SKM-1 (cell line): ENCODE measurements at regions not wholly inside any gene's neighbourhood (a gene's known extent, or its start where the extent isn't known, plus 50 kb on each side); places are given as distances from the start of the nearest gene placed in this dataset.

Experiments used
- DNase-seq: peaks from one replicate; lab custom pipeline; 2025; ENCODE audit not compliant: unreplicated experiment; lab: John Stamatoyannopoulos, UW

DNA sequence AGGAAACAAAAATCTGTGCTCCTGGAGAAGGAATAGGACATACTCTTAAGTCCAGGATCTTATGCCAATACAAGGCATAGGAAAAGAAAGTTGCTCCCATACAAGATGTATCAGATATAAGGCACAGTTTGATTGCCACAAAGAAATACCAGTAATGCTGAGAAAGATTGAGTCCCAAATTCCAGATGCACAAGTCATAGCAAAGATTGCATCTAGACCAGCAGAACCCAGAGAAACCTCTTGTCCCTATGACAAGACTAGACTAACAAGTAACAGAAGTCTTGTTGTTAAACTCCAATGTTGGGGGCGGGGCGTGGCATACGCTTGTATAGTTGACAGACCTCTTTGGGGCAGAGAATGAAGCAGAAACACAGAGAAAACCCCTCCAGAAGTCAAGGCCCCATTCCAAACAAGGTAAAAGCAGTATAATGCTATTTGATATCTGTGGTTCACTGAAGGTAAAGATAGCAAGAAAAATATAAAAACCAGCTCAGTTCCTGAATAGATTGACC is 671.5 kb upstream of the GRIA3 start:
- no peak for DNase-seq

DNA sequence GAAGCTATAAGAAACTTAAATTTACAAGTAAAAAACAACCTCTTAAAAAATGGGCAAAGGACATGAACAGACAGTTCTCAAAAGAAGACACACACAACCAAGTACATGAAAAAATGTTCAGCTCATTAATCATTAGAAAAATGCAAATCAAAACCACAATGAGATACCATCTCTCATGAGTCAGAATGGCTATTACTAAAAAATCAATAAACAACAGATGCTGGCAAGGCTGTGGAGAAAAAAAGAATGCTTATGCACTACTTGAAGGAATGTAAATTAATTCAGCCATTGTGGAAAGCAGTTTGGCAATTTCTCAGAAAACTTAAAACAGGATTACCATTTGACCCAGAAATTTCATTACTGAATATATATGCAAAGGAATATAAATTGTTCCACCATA is 666.3 kb upstream of the GRIA3 start:
- no peak for DNase-seq

DNA sequence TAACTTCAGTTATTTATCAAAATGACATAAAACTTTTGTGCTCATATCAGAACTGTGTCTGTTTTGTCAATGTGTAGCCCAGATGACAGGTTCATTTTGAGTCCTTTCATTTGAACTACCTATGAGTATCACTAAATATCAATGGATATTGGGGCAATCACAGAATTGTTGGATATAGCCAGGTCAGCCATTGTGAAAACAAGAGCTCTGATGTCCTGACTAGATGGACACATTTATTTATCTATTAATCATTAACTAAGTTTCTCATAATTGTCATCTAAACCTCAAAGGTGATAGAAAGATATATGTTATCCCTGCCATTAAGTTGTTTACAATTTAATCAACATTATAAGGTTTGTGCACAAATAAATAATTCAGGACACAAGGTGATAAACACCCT is 638.3 kb upstream of the GRIA3 start:
- DNase-seq = no peak

DNA sequence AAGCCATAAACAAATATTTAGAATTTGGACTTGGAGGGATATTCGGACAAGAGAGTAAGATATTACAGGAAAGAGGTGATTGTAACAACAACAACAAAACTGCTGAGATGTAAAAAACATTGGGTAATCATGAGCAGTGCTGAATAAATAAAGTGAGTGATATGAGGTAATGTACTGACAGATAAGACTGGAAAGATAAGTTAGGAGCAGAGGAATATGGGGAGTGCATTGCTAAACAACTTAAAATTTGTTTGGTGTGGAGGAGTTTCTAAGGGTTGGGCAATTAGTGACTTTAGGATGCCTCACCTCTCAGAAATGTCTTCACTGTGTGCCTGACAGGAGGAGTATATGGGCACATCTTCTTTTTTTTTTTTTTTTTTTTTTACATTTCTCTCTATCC is 637.8 kb upstream of the GRIA3 start:
- no peak for DNase-seq

DNA sequence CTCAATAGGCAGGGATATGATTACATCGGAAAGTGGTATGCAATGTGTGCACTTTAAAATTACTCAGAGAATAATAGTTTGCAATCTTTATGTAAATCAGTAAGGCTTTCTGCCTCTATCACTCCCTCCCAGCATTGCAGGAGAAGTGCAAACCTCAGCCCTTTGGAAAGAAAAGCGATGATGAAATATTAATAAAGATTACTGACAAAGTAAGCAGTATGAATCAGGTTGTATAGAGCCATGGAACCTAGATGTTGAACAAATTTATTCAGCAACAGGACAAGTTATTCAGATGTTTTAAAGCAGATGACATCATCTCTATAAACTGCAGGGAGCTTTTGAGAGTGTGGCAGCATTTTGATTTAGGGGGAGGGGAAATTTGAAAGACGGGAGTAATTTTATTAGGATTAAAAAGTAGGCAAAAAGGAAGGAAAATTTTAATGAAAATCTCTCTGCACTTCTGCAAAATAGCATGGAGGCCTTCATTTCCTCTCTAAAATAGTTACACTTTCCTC is 631.7 kb upstream of the GRIA3 start:
- no peak for DNase-seq

DNA sequence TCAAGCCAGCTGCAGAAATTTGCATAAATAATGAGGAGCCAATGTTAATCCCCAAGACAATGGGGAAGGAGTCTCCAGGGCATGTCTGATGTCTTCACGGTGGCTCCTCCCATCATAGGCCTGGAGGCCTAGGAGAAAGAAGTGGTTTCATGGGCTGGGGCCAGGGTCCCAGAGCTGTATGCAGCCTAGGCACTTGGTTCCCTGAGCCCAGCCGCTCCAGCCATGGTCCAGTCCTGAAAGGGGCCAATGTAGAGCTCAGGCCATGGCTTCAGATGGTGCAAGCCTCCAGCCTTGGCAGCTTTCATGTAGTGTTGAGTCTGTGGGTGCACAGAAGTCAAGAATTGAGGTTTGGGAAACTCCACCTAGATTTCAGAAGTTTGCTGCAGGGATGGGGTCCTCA is 628.2 kb upstream of the GRIA3 start:
- DNase-seq = no peak

DNA sequence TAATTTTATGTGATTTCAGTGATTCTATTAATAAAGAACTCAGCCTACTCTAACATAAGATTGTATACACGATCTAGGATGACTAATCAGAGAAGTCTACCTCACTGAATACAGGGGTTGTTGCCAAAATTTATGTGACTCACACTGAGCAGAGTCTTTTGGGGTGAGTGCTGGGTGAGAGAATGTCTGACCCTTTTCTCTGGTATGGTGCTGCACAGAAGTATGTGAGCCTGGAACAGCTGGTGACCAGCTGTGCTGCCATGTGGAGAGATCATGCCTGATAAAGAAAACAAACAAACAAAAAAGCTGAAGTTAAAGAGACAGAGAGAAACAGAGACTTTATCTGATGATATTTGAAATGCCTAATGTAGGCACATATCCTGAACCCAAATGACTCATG is 618.1 kb upstream of the GRIA3 start:
- DNase-seq = no peak

DNA sequence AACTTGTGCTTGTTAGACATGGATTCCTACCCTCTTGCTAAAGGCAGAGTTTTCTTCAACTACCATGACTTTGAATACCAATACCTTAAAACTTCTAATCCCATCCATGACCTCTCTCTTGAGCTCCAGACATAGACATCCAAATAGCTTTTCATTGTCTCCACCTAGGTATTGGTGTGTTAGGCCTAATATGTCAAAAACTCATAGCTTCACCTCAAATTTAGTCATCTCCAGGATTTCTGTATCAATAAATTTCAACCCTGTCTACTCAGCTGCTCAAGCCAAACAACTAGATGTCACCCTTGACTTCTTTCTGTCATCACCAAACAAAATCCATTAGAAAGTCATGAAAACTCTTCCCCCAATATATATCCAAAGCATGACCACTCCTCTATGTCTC is 617.7 kb upstream of the GRIA3 start:
- no peak for DNase-seq

DNA sequence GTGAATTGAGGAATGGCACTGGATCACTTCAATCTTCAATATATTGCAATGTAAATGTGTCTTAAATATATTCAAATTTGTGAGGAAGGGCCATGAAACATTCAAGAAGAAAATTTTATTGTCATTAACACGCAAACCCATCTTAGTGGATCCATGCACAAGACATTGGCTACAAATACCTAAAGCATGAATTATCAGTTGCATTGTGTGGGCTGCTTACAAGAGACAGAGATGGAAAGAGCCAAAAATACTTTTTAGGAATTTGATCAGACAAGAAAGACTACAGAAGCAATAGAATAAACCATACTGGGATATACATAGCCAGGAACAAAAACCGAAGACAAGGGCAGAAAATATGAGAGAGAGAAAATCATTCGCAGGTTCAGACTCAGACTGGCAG is 616.2 kb upstream of the GRIA3 start:
- DNase-seq = no peak

DNA sequence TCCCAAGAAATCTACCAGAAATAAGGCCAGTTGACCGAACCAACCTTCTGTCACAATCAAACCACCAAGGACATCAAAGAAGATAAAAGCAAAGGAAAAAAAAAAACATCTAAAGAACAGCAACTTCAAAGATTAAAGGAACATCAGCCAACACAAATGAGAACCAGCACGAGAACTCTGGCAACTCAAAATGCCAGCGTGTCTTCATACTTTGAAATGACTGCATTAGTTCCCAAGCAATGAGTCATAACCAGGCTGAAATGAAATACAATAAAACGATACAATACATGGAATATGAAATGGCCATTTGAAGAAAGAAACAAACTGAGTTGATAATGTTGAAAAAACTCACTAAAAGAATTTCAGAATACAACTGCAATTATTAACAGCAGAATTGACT is 611.6 kb upstream of the GRIA3 start:
- no peak for DNase-seq

DNA sequence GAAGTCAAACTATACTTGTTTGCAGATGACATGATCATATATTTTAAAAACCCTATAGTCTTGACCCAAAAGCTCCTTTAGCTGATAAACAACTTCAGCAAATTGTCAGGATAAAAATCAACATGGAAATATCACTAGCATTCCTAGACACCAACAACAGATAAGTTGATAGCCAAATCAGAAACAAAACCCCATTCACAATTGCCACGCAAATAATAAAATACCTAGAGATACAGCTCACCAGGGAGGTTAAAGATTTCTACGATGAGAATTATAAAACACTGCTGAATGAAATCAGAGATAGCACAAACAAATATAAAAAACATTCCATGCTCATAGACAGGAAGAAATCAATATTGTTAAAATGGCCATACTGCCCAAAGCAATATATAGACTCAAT is 605.0 kb upstream of the GRIA3 start:
- no peak for DNase-seq

DNA sequence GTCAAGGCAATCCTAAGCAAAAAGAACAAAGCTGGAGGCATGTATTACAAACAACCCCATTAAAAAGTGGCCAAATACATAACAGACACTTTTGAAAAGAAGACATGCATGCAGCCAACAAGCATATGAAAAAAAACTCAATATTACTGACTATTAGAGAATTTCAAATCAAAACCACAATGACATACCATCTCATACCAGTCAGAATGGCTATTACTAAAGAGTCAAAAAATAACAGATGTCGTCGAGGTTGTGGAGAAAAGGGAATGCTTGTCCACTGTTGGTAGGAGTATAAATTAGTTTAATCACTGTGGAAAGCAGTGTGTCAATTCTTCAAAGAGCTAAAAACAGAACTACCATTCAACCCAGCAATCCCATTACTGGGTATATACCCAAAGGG is 604.6 kb upstream of the GRIA3 start:
- no peak for DNase-seq

DNA sequence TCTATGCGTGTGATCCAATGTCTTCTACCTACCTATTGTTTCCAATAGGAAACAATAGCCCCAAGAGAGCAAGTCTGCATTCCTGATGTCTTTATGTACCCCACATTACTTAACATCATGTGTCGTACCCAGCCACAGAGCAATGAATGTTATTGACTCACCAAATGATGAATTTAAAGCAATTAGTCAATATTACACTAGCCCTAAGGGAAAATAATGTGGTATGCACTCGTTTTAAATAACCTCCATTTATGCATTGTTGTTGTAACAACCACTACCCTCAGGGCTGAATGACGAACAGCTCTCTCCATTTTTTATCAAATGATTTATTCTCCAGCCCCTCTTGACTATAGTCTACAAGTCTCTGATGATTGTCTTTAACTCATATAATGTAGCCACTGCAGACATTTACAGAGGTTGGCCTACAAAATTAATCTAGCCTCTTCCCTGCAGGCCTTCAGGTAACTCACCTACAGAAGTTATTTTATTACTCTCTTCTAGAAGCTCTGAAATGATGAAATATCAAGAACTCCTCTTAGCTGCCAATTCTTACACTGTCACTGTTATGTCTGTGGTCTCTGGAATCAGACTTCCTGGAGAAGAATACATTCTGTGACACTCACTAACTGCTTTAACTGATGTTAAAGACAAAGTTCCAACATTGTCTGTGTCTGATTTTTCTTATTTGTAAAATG is 601.7 kb upstream of the GRIA3 start:
- DNase-seq = no peak

DNA sequence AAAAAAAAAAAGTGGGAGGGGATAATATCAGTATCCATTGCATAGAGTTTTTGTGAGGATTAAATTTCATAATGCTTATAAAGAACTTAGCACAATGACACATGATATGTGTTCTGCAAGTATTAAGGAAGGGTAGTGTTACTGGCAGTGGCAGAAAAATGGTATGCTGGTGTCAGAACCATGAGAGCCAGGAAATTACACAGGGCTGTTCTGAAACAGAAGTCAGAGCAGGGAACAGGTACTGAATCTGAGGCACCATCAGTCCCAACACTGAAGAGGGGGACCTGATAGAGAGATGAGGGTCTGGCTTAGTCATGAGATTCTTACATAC is 601.1 kb upstream of the GRIA3 start:
- no peak for DNase-seq

DNA sequence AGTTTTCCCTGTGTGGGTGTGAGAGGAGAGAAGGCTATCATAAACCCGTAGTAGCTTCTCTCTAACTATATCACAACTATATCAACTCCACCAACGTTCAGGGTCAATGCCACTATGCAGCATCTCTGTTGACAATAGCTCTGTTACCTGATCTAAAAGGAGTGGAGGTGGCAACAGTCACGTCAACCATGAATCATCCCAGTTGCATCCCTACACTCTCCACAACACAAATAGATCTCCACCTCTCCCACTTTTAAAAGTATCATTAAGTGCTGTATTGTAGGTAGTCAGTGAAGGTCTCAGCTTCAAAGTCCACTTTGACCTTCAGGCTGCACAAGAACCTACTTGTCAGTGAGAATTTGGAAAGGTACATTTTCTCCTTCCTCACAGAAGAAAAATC is 600.5 kb upstream of the GRIA3 start:
- no peak for DNase-seq

DNA sequence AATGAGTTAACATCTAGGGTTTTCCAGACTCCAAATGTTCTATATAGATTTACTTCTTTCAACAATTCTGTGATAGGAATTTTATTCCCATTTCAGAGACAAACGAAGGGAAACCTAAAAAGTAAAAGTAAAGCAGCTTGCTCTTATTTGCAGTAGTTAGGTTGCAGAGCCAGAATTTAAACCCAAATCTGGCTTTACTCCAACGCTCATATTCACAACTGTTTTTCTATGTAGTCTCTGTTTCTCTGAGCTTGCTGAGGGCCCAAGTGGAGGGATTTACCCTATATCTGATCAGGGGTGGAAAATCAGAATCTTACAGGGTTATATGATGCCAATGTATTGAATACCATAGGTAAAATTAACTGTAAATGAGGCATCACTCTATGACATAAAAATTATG is 599.1 kb upstream of the GRIA3 start:
- DNase-seq = no peak

DNA sequence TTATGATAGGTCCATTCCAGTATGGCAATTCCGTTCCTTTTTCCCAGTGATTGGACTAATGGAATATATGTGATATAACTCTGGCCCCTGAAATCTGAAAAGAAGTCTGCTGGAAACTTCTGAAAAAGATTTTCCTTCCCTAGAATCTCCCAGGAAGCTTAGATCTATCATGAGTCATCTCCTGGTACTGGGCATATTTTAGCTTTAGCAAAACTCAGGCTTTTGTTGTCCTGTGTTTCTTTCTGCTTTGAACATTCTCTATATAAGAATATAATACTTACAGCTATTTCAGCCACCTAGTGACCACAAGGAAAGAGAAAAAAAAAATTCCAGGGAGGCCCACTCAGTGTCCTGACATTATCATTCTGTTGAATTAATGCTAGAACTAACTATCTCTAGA is 597.2 kb upstream of the GRIA3 start:
- no peak for DNase-seq

DNA sequence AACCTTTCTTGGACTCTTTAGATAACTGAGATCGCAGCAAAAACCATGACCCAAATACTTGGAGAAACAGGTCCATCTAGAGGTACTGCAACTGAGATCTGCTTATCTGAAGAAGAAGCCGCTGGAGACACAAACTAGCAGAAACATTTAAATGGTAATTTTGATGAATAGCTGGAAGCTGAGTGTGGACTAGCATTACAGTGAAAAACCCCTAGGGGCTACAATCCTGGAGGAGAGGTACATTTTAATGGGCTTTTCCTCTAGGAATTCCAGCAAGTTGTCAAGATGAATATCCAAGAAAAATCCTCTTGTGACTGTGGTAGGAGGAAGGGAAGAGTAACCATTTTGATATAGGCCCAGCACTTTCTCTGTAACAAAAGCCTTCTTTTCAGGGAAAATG is 592.5 kb upstream of the GRIA3 start:
- DNase-seq = no peak

DNA sequence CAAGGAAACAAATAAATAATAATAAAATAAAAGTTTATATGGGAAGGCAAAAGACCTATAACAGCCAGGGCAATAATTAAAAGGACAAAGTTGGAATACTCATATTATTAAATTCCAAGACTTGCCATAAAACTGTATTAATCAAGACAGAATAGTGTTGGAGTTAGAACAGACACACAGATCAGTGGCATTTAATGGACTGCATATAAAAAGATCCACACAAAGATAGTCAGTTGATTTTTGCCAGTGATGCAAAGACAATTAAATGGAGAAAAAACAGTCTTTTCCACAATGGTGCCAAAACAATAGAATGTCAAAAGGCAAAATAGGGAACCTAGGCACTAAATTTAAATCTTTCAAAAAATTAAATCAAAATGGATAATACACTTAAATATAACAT is 587.1 kb upstream of the GRIA3 start:
- no peak for DNase-seq

DNA sequence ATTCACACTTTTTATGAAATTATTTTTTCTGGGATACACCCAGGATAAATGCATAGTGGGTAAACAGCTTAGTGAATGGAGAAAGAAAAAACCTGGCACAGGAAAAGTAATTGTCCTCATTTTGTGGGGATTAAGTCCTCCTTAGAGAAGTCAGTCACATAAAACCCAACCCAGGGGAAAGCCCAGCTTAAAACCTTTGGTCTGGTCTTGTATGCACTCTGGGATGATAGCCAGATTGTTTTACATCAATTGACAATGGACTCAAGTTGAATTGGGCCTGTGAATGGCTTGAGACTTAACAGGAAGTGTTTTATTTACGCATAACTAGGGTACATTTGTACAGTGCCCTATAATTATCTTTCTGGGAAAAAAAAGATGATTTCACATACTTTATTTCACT is 561.3 kb upstream of the GRIA3 start:
- no peak for DNase-seq

DNA sequence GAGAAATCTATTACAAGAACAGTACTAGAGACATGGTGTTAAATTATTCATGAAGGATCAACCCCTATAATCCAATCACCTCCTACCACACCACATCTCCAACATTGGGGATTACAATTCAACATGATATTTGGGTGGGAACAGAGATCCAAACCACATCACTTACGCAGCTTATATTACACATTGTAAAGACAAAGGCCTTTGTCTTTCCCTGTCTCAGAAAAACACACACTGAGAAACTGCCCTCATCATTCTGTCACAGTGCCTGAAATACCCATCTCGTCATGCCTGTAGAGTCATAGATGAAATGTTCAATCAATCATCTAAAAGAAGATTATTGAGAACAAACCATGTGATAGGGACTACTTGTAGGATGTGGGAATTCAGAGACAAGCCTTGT is 558.8 kb upstream of the GRIA3 start:
- DNase-seq = no peak

DNA sequence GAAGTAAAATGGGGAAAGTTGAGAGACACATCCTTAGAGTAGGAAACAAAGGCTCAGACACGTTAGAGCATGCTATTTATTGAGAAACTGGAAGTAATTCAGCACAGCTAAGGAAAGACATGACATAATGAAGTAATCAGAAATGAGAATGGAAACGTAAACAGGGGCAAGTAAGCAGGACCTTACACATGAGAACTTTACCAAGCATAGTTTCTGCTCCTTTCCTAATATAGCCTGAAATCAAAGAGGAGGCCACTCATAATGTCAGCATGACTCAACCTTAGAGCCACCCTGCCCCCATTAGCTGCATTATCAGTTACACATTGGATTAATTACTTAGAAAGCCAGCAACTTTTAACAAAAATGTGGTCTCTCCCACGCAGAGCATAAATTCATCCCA is 558.3 kb upstream of the GRIA3 start:
- no peak for DNase-seq

DNA sequence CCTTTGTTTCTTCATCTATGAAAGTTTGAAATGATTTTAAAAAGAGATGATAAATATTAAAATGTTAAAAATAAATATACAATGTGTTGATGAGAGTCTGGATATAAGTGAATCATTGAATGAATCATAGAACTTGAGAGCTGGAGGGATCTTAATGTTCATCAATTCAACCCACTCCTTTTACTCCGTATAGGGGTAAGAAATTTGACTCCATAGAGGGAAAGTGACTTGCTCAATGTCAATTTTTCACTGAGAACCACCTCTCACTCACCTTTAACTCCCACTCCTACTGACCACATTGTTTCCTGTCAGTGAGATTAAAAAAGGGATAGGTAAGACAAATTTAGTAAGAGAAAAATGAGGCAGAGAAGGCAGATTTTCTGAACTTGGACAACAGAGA is 557.2 kb upstream of the GRIA3 start:
- no peak for DNase-seq
